Vagina (tissue), 2 donors: ENCODE measurements at regions not wholly inside any gene's neighbourhood (a gene's known extent, or its start where the extent isn't known, plus 50 kb on each side); places are given as distances from the start of the nearest gene placed in this dataset.

Experiments
- DNase-seq, 2 donors: peaks; one replicate each; pipeline ENCODE4 v3.0.0-alpha.2; 2017; ENCODE audit errors: extremely low spot score in 2 of 2
- H3K27ac ChIP-seq: fragments of 200-600 bp; sonication (generic); one replicate; pipeline ENCODE4 v1.5.1; 2019
- H3K27me3 ChIP-seq: fragments of 200-600 bp; sonication (generic); one replicate; pipeline ENCODE4 v1.5.1; 2019
- H3K36me3 ChIP-seq, 2 donors: fragments of 200-600 bp; sonication (generic); one replicate each; pipeline ENCODE4 v1.5.1; 2017 to 2019
- H3K4me1 ChIP-seq: fragments of 200-600 bp; sonication (generic); one replicate; pipeline ENCODE4 v1.5.1; 2019
- H3K4me3 ChIP-seq, 2 donors: fragments of 200-600 bp; sonication (generic); 1 replicate in 1 of 2; 2 replicates in 1 of 2; pipeline ENCODE4 v1.5.1; 2016 to 2019
- H3K9me3 ChIP-seq: fragments of 200-600 bp; sonication (generic); one replicate; pipeline ENCODE4 v1.5.1; 2019
- POLR2A ChIP-seq, 2 donors: fragments of 450-650 bp; IDR thresholded peaks; one replicate each; pipeline ENCODE4 v1.6.1; 2017; ENCODE audit warnings: antibody characterized with exemption in 2 of 2, mild to moderate bottlenecking in 2 of 2, moderate library complexity in 2 of 2
- POLR2AphosphoS5 ChIP-seq, 2 donors: sonication (generic); formaldehyde crosslinking; IDR thresholded peaks; one replicate each; pipeline ENCODE4 v1.9.0; 2017; ENCODE audit warnings: antibody characterized with exemption in 2 of 2, mild to moderate bottlenecking in 2 of 2, low read depth in 1 of 2; ENCODE audit not compliant: insufficient read depth in 1 of 2
- intact Hi-C: fragments of 100-400 bp; cut with DNase I; formaldehyde crosslinking; loops from one replicate; pipeline ENCODE4 v1.15.1; 2023
- TF ChIP-seq, protein P1 (sequence below), 3 experiments: fragments of 450-650 bp in 2 of 3; fragments of 200-600 bp in 1 of 3; sonication (generic) in 1 of 3; IDR thresholded peaks; one replicate each; pipeline ENCODE4 v1.5.1; 2017 to 2019; ENCODE audit warnings: antibody characterized with exemption in 3 of 3, mild to moderate bottlenecking in 2 of 3, moderate library complexity in 2 of 3

DNA sequence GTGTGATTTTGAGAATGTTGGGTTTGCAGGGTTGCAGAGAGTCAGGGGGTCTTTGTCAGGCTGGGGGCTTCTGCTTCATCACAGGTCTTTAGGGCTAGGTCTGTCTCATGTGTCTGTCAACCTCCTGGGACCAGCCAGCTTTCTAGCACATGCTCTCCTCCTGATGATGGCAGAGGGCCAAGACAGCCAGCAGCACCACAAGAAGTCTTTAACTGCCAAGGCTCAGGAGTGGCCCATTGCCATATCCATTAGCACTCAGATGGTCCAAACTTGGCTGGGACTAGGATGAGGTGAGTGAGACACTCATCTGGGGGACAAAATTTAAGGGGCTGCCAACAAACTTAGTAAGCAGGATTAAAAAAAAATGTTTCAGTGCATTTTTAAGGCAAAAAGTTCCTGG, 384.2 kb upstream of the CDH10 start:
- Histone ChIP-seq H3K27ac (no peak overlapping the region), H3K4me1 (no peaks in the 10 kb centered on the region), H3K27me3 (no peaks in the 10 kb centered on the region), H3K9me3 (no peaks in the 10 kb centered on the region), H3K4me3 (no peak overlapping the region), H3K36me3 (no peaks in the 10 kb centered on the region)
- intact Hi-C loops: no loop called here
- TF ChIP-seq POLR2AphosphoS5 (IDR thresholded peaks at IDR 0.05; ENCODE audit: insufficient read depth in 1 of 2, low read depth in 1 of 2) (no peak), POLR2A (IDR thresholded peaks at IDR 0.05) (no peak)
- TF ChIP-seq, protein P1, sequence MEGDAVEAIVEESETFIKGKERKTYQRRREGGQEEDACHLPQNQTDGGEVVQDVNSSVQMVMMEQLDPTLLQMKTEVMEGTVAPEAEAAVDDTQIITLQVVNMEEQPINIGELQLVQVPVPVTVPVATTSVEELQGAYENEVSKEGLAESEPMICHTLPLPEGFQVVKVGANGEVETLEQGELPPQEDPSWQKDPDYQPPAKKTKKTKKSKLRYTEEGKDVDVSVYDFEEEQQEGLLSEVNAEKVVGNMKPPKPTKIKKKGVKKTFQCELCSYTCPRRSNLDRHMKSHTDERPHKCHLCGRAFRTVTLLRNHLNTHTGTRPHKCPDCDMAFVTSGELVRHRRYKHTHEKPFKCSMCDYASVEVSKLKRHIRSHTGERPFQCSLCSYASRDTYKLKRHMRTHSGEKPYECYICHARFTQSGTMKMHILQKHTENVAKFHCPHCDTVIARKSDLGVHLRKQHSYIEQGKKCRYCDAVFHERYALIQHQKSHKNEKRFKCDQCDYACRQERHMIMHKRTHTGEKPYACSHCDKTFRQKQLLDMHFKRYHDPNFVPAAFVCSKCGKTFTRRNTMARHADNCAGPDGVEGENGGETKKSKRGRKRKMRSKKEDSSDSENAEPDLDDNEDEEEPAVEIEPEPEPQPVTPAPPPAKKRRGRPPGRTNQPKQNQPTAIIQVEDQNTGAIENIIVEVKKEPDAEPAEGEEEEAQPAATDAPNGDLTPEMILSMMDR (IDR thresholded peaks at IDR 0.05): no peak
- no peak for DNase-seq

DNA sequence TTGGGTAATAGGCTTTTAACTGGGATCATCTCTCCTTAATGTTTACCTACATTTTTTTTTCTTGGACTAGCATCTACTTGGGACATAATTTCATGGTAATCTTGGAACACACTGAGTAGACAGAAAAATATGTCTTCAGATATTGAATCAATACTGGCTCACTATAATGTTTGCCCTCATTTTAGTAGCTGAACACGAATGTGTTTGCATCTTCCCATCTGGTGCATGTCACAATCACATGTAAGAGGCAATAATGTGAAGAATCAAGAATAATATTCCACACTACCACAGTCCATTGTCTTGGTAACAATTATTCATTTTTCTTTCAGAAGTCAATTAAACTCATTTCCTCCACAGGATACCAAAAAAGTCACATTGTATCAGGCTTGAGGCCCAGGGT, 382.7 kb upstream of the CDH10 start:
- H3K9me3 ChIP-seq: no peaks in the 10 kb centered on the region
- no peak overlapping the region for H3K4me3 ChIP-seq
- DNase-seq: no peak
- no peaks in the 10 kb centered on the region for H3K4me1 ChIP-seq
- TF ChIP-seq, protein P1 (IDR thresholded peaks at IDR 0.05): no peak
- TF ChIP-seq POLR2AphosphoS5 (IDR thresholded peaks at IDR 0.05; ENCODE audit: insufficient read depth in 1 of 2, low read depth in 1 of 2) (no peak), POLR2A (IDR thresholded peaks at IDR 0.05) (no peak)
- no peaks in the 10 kb centered on the region for H3K36me3 ChIP-seq
- H3K27me3 ChIP-seq: no peaks in the 10 kb centered on the region
- H3K27ac ChIP-seq: no peak overlapping the region
- intact Hi-C loops: no loop called here

DNA sequence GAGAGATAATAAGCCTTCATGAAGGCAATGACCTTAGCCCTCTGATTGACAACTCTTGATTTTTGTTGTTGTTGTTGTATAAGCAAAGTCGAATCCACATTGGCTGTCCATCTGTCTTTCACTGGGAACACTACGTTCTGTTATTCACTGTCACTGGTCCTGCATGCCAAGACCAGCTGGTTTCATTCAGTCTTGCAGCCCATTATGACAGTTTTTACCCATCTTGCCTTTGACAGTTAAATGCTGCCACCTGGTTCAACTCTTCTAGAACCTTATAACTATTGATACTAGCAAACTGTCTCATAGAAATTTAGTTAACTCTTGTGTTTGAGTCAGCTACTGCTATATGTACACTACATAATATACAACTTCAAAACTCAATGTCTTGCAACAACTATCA, 382.3 kb upstream of the CDH10 start:
- DNase-seq: no peak
- Histone ChIP-seq H3K9me3 (no peaks in the 10 kb centered on the region), H3K4me3 (no peak overlapping the region), H3K36me3 (no peaks in the 10 kb centered on the region), H3K27me3 (no peaks in the 10 kb centered on the region), H3K27ac (no peak overlapping the region), H3K4me1 (no peaks in the 10 kb centered on the region)
- intact Hi-C loops: no loop called here
- TF ChIP-seq POLR2AphosphoS5 (IDR thresholded peaks at IDR 0.05; ENCODE audit: insufficient read depth in 1 of 2, low read depth in 1 of 2) (no peak), POLR2A (IDR thresholded peaks at IDR 0.05) (no peak)
- TF ChIP-seq, protein P1 (IDR thresholded peaks at IDR 0.05): no peak

DNA sequence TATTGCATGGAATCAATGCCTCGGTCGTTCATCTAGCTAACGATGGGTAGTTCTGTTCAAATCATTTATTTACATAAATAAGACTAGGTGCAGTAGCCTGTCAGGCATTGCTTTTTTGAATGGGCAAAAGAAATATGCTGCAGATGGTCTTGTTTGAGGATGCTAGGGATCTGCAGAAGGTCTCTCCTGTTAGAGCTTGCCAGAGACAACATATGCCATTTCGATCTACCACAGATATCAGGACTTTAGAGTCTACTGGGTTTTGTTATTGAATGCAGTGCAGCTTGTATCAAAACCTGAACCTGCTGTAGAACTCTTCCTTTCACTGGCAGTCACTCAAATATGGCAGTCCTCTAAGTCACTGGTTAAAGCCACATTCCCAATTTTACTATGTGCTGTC, 381.1 kb upstream of the CDH10 start:
- intact Hi-C loops: no loop called here

DNA sequence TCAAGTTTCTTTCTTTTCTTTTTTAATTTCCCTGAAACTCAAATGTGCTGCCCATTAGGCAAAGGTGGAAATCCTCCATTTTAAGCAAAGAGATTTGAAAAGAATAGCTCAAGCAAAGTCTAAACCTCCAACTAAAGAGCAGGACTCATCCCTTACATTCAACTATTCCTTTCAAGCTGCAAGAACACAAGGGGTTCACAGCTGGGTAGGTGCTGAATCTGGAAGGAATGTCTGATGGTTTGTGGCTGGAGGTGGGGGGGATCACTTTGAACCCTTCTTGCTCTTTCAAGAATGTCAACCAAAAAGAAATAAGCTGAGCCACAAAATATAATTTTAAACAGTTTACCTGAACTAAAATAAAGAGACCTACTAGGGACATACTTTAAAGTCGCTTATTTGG, 375.7 kb upstream of the CDH10 start:
- Histone ChIP-seq H3K36me3 (no peaks in the 10 kb centered on the region), H3K27me3 (no peaks in the 10 kb centered on the region), H3K4me3 (no peak overlapping the region), H3K27ac (no peak overlapping the region), H3K9me3 (no peaks in the 10 kb centered on the region), H3K4me1 (no peaks in the 10 kb centered on the region)
- intact Hi-C loops: no loop called here
- no peak for TF ChIP-seq POLR2AphosphoS5 (IDR thresholded peaks at IDR 0.05; ENCODE audit: insufficient read depth in 1 of 2, low read depth in 1 of 2)
- DNase-seq: no peak

More for the DNA sequence above, 381.1 kb upstream of the CDH10 start:
- Histone ChIP-seq H3K27ac (no peak overlapping the region), H3K27me3 (no peaks in the 10 kb centered on the region), H3K36me3 (no peaks in the 10 kb centered on the region), H3K4me3 (no peak overlapping the region), H3K9me3 (no peaks in the 10 kb centered on the region), H3K4me1 (no peaks in the 10 kb centered on the region)
- TF ChIP-seq, protein P1 (IDR thresholded peaks at IDR 0.05): no peak
- TF ChIP-seq POLR2AphosphoS5 (IDR thresholded peaks at IDR 0.05; ENCODE audit: insufficient read depth in 1 of 2, low read depth in 1 of 2) (no peak), POLR2A (IDR thresholded peaks at IDR 0.05) (no peak)
- no peak for DNase-seq

DNA sequence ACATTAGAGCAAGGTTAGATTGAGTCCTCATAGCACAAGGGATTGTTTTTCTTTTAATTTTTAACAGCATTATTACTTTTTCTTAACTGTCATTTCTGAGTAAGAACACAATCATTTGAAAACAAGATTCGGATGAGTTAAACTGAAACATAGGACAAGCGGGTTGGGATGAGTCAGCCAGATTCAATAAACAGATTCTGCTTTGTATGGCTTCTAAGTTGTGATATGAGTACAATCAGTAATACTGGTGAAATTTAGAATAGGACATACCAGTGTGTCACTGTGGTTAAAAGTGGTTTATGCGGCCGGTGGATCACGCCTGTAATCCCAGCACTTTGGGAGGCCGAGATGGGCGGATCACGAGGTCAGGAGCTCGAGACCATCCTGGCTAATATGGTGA, 364.3 kb upstream of the CDH10 start:
- H3K27ac ChIP-seq: no peak overlapping the region
- H3K9me3 ChIP-seq: no peaks in the 10 kb centered on the region
- no peaks in the 10 kb centered on the region for H3K27me3 ChIP-seq
- H3K4me1 ChIP-seq: no peaks in the 10 kb centered on the region
- H3K4me3 ChIP-seq: no peak overlapping the region
- intact Hi-C loops: no loop called here
- H3K36me3 ChIP-seq: no peaks in the 10 kb centered on the region
- TF ChIP-seq POLR2AphosphoS5 (IDR thresholded peaks at IDR 0.05; ENCODE audit: insufficient read depth in 1 of 2, low read depth in 1 of 2) (no peak), POLR2A (IDR thresholded peaks at IDR 0.05) (no peak)
- TF ChIP-seq, protein P1 (IDR thresholded peaks at IDR 0.05): no peak
- DNase-seq: no peak
